HS-5 (cell line): ENCODE measurements at regions not wholly inside any gene's neighbourhood (a gene's known extent, or its start where the extent isn't known, plus 50 kb on each side); places are given as distances from the start of the nearest gene placed in this dataset.
"Not testable (repeated sequence)": the region's sequence is repeated elsewhere in the genome, so short reads cannot be mapped to it uniquely, and the experiment has no call there.

Source experiments
- DNase-seq: peaks from one replicate; pipeline ENCODE4 v3.0.0-alpha.2; 2012; ENCODE audit warnings: low read depth

- DNase-seq, result no peak
Measured at GRCh38 chr2:9708683-9709538, 78.1 kb upstream of the YWHAQ start.

GRCh38 chr2:9709539-9710285, 78.9 kb upstream of the YWHAQ start:
- no peak for DNase-seq

GRCh38 chr2:9710311-9710710, 79.5 kb upstream of the YWHAQ start:
- DNase-seq, result no peak

GRCh38 chr2:9712263-9712662, 81.5 kb upstream of the YWHAQ start:
- DNase-seq, result no peak

GRCh38 chr2:9714630-9715214, 83.9 kb upstream of the YWHAQ start:
- no peak for DNase-seq

- DNase-seq, result no peak
Measured at GRCh38 chr2:9715238-9715637, 84.4 kb upstream of the YWHAQ start.

GRCh38 chr2:9717886-9718451, 87.2 kb upstream of the YWHAQ start:
- DNase-seq, result no peak

GRCh38 chr2:9720352-9721093, 89.7 kb upstream of the YWHAQ start:
- DNase-seq, result no peak

- no peak for DNase-seq
Measured at GRCh38 chr2:9721344-9721743, 90.5 kb upstream of the YWHAQ start.

- DNase-seq, result no peak
Measured at GRCh38 chr2:9722451-9722850, 91.7 kb upstream of the YWHAQ start.

- no peak for DNase-seq
Measured at GRCh38 chr2:9724565-9724964, 93.8 kb upstream of the YWHAQ start.

GRCh38 chr2:9725106-9725505, 94.3 kb upstream of the YWHAQ start:
- DNase-seq, result no peak

GRCh38 chr2:9726016-9726415, 95.2 kb upstream of the YWHAQ start:
- not testable (repeated sequence) for DNase-seq

- DNase-seq, result not testable (repeated sequence)
Measured at GRCh38 chr2:9730523-9730922, 99.7 kb upstream of the YWHAQ start.

GRCh38 chr2:9732824-9733223, 102.0 kb upstream of the YWHAQ start:
- DNase-seq, result no peak

GRCh38 chr2:9734308-9734707, 103.5 kb upstream of the YWHAQ start:
- no peak for DNase-seq

- DNase-seq, result no peak
Measured at GRCh38 chr2:9735335-9735734, 104.5 kb upstream of the YWHAQ start.

GRCh38 chr2:9736021-9736420, 105.2 kb upstream of the YWHAQ start:
- DNase-seq, result no peak

- no peak for DNase-seq
Measured at GRCh38 chr2:9737053-9737875, 106.0 kb upstream of the TAF1B start.

- no peak for DNase-seq
Measured at GRCh38 chr2:9738062-9738461, 105.2 kb upstream of the TAF1B start.
